Stimulated activated CD8-positive, alpha-beta memory T cell treated with anti-CD3 and anti-CD28 coated beads, Interleukin-7, amount 100 ng/mL, for 1 hour (primary cell): ENCODE measurements at regions not wholly inside any gene's neighbourhood (a gene's known extent, or its start where the extent isn't known, plus 50 kb on each side); places are given as distances from the start of the nearest gene placed in this dataset.
"Not testable (repeated sequence)": the region's sequence is repeated elsewhere in the genome, so short reads cannot be mapped to it uniquely, and the experiment has no call there.

Experiments
- DNase-seq, 2 donors: peaks; one replicate each; pipeline ENCODE4 v3.0.0-alpha.2; 2020; ENCODE audit warnings: low read depth in 2 of 2

GRCh38 chr12:131273291-131273845 lies 319.7 kb downstream of the ADGRD1 start:
- DNase-seq: no peak

- DNase-seq: no peak
Measured at GRCh38 chr12:131274061-131274460, 320.4 kb downstream of the ADGRD1 start.

GRCh38 chr12:131274906-131275305 lies 321.2 kb downstream of the ADGRD1 start:
- no peak for DNase-seq

- DNase-seq: no peak
Measured at GRCh38 chr12:131275824-131276223, 322.1 kb downstream of the ADGRD1 start.

GRCh38 chr12:131276501-131277185 lies 322.9 kb downstream of the ADGRD1 start:
- no peak for DNase-seq

- DNase-seq: not testable (repeated sequence)
Measured at GRCh38 chr12:131277186-131278091, 323.7 kb downstream of the ADGRD1 start.

- DNase-seq: not testable (repeated sequence)
Measured at GRCh38 chr12:131278451-131279115, 324.9 kb downstream of the ADGRD1 start.

- no peak for DNase-seq
Measured at GRCh38 chr12:131279281-131279921, 325.7 kb downstream of the ADGRD1 start.

GRCh38 chr12:131280426-131280825 lies 326.7 kb downstream of the ADGRD1 start:
- no peak for DNase-seq

- DNase-seq: no peak
Measured at GRCh38 chr12:131281016-131281415, 327.3 kb downstream of the ADGRD1 start.

GRCh38 chr12:131282292-131283080 lies 328.8 kb downstream of the ADGRD1 start:
- DNase-seq: no peak

GRCh38 chr12:131283191-131283861 lies 329.6 kb downstream of the ADGRD1 start:
- no peak for DNase-seq

- not testable (repeated sequence) for DNase-seq
Measured at GRCh38 chr12:131283862-131284825, 330.4 kb downstream of the ADGRD1 start.

- not testable (repeated sequence) for DNase-seq
Measured at GRCh38 chr12:131284954-131285904, 331.5 kb downstream of the ADGRD1 start.

GRCh38 chr12:131285905-131286295 lies 332.2 kb downstream of the ADGRD1 start:
- not testable (repeated sequence) for DNase-seq

- not testable (repeated sequence) for DNase-seq
Measured at GRCh38 chr12:131286301-131286700, 332.6 kb downstream of the ADGRD1 start.

GRCh38 chr12:131287015-131287937 lies 333.6 kb downstream of the ADGRD1 start:
- no peak for DNase-seq
